Inflammatory macrophage treated with lipopolysaccharide for 4 hours (primary cell): ENCODE measurements at regions not wholly inside any gene's neighbourhood (a gene's known extent, or its start where the extent isn't known, plus 50 kb on each side); places are given as distances from the start of the nearest gene placed in this dataset.

Experiments
- DNase-seq: peaks from one replicate; pipeline ENCODE4 v3.0.0-alpha.2; 2020

DNA sequence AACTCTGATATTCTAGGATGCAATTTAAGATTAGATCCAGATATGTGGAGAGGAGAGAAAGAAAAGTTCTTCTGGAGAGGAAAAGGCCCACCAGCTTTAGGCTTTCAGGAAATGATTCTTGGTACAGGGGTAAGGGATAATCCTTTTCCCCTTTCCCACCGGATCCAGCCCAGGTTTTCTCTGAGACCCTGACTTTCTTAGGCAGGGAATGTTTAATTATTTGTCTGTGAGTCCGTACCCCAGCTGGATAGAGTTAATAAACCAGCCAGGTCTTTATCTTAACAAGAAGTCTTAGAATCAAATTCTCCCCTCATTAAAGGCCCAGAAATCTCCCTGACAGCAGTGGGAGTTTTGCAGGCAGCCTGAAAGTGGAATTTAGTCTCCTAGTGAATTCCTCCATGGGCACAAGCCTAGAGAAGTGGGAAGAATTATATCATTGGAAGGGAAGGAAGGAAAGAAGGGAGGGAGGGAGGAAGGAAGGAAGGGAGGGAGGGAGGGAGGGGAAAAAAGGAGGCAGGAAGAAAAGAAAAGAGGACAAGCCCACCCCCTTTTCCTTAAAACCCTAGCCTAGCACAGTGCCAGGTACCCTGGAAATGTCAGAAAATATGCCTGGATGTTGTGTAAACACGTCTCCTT, 189.0 kb downstream of the PLPP3 start:
- no peak for DNase-seq

GRCh38 chr1:56389813-56390212, 189.6 kb downstream of the PLPP3 start:
- no peak for DNase-seq

DNA sequence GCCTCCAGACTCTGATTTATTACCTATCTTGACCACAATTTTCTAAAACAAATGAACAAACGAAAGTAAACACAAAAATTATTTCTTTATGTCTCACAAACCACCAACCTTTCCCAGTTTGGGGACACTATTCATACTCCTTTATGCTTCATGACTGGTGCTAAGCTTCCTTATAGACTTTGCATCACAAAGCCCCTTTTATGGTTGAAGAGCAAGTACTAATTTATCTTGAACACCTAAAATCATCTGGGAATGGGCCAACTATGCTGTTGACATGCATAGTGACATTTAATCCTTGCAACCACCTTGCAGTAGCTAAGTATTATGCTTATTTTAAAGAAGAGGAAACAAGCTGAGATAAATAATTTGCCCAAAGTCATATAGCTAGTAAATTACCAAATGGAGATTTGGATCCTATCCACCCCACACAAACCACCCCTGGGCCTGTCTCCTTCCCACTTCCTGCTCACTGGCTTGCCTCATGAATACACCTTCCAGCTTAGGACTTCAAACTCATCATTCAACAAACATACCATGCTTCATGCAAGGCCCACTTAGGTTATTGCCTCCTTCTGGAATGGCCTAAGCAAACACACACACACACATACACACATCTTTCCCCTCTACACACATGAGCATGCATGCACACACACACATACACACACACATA, 192.2 kb downstream of the PLPP3 start:
- DNase-seq = no peak

DNA sequence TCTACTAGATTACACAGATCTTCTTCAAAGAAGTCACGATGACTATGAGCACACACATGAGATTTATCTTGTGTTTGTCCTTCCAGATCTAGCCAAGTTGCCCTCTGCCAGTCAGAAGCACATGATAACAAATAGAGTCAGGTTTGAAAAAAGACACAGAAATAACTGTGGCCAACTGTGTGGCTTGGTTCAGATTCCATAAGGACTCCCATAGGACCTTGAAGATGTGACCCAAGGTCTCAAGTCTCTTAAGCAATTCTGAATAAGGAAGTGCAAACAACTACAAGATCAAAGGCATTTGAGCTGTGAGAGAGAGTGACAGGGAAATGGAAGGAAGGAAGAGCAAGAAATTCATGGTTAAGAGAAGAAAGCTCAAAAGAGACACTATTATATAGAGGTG, 194.0 kb downstream of the PLPP3 start:
- peak; percentile 52 for DNase-seq

- no peak for DNase-seq
These were observed 196.4 kb downstream of the PLPP3 start for GRCh38 chr1:56382929-56383328.

- no peak for DNase-seq
These were observed 198.8 kb downstream of the PLPP3 start for GRCh38 chr1:56380531-56380930.

GRCh38 chr1:56378341-56379070, 200.9 kb downstream of the PLPP3 start:
- no peak for DNase-seq

GRCh38 chr1:56377431-56377830, 201.9 kb downstream of the PLPP3 start:
- no peak for DNase-seq

- DNase-seq = no peak
These were observed 203.0 kb downstream of the PLPP3 start for GRCh38 chr1:56376188-56376984.

DNA sequence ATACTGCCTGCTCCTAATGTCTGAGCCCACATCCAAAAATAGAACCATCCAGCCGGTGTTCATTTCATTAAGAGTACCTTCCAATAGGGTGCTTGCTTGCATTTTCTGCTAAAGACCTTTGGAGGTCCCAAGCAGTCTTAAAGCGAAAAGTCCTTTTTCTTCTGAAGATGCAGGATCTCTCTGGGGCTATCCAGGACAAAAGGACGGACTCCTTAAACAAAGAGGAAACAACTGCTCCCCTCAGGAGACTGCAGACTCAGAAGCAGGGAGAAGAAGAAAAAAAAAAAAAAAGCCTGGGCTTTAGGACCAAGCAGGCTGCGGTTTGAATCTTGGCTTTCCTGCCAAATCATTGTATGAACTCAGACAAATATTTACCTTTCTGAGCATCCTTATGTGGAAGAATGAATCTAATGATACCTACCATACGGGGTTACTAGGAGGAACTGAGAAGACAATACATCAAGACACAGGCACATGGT, 204.0 kb downstream of the PLPP3 start:
- no peak for DNase-seq

DNA sequence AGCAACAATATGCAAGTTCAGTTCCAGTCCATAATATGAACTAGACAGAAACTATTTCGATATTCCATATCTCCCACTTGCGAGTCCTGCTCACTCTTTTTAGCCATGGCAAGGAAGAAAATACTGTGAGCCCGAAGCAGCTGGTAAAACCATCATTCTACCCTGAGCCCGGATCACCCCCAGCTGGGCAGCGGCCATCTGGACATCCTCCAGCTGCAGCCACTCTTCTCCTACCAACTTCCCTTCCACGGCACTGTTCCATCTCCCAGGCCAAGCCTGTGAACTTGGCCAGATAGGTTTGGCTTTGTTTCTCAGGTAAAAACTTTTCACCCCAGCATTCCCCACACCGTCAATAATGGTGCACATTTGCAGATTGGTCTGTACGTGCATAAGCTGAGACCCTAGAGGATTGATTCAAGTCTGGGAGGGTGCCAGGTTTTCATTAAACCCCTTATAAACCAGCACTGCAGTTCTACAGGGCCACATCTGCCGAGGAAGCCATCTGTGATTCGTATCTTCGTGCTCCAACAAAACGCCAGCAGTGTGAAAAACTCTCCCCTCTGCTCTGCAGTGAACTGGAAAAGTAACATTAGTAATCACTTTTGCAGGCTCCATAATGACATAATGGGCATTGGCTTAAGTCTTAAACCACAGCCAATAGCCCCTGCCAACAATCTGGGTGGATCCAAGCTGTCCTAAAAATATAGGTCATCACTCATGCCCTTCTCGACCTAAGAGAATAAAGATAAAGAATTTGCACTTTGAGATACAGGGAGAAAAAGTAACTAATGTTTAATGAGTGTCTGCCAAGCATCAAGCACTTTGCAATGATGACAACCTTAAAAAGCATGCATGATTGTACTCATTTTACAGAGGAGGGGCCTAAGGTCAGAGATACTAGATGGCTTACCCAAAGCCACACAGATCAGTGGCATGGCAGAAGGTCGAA, 205.1 kb downstream of the PLPP3 start:
- DNase-seq = no peak

DNA sequence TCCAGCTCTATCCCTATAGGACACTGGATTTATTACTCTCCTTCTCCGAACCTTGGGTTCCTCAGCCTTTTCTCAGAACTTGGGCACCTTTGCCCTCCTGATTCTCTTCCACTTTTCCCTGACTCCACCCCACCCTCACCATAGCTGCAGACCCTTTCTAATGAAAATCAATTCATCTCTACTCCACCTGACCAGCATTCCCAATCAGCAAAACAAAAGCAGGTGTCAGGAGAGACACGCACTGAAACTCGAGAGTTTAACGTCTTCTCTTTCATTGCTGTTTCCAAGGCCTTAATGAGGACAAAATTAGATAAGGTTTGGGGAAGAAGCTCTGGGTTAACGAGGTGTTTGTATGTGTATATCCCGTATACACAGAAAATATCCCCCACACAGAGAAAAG, 208.8 kb downstream of the PLPP3 start:
- no peak for DNase-seq

- DNase-seq = no peak
These were observed 216.2 kb downstream of the PLPP3 start for GRCh38 chr1:56363007-56363770.

DNA sequence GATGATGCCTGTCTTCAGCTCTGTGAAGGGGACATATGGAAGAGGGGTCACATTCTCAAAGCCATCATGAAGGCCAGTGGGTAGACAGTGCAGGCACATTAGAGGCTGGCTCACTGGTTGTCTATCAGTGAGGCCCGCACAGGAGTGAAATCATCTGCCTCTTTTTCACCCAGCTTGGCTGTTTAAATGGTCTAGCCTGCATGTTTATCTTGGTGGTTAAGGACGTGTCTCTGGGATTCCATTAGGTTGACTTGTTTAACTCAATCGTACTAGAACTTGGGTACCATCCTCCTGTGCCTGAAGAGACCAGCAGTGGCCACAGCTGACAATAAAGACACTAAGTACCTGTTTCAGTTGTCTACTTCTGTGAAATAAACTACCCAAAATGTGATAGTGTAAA, 219.3 kb downstream of the PLPP3 start:
- DNase-seq = no peak

DNA sequence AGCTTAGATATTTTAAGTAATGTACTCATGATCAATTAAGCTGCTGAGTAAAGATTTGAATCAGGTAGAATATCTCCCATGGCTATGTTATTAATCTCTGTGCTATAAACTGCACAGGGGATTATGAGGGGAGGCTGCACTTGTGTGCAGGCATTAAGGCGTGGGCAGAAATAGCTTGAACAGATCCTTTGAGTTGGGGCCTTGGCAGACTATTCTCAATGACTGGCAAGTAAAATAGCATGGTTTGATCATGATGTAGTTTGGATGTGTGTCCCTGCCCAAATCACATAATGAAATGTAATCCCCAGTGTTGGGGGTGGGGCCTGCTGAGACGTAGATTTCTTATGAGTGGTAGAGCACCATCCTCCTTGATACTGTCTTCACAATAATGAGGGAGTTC, 220.3 kb downstream of the PLPP3 start:
- no peak for DNase-seq

DNA sequence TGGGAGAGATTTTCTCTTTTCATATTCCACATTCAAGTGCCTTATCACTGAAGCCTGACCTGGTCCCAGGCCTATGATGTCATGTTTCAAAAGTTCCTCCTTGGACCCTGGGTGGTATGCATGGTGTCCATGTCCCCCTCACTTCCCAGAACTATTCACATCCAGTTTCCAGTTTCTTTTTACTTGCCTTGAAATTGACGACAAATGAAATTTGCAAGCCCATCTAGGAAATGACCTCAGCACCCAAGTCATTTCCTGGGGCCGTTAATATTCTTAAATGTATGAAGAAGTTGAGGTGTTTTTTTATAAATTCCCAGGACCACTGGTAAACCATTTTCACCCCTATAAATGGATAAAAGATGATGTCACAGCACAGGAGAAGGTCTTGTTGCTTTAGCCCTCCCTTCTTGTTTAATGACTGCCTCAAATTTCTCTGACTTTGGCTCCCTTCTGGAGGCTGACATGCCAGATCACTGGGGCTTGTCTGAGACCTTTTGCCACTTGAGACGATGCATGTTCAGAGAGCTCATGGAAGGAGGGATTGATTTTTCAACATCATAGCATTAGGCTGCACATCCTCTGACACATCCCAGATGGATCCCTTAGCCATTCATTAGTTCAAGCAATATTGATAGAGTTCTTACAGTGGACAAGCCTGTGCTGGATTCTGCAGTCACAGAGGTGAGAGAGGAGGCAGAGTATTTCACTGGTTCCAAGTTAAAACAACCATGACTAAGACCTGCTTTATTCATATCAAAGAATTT, 221.3 kb downstream of the PLPP3 start:
- peak; percentile 77 for DNase-seq

- no peak for DNase-seq
These were observed 222.9 kb downstream of the PLPP3 start for GRCh38 chr1:56356376-56356990.

- DNase-seq = no peak
These were observed 223.4 kb downstream of the PLPP3 start for GRCh38 chr1:56355918-56356317.

- no peak for DNase-seq
These were observed 223.9 kb downstream of the PLPP3 start for GRCh38 chr1:56355422-56355821.

DNA sequence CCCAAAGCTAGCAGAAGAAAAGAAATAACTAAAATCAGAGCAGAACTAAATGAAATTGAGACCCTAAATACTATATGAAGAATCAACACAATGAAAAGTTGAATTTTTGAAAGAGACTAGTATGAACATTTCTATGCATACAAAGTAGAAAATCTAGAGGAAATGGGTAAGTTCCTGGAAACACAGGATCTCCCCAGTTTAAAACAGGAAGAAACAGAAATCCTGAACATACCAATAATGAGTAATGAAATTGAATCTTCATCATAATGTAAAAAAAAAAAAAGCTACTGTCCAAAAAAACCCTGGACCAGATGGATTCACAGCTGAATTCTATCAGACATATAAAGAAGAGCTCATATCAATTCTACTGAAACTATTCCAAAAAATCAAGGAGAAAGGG, 233.5 kb downstream of the PLPP3 start:
- DNase-seq = peak; percentile 46
